Thyroid gland (tissue), 4 donors: ENCODE measurements at regions not wholly inside any gene's neighbourhood (a gene's known extent, or its start where the extent isn't known, plus 50 kb on each side); places are given as distances from the start of the nearest gene placed in this dataset.

Source experiments
- DNase-seq, 2 donors: peaks; one replicate each; pipeline ENCODE4 v3.0.0-alpha.2; 2019
- H3K27ac ChIP-seq, 3 donors: fragments of 200-600 bp; sonication (generic); 1 replicate in 2 of 3; 2 replicates in 1 of 3; pipeline ENCODE4 v1.5.1; 2016 to 2019; ENCODE audit warnings: mild to moderate bottlenecking in 1 of 3, moderate library complexity in 1 of 3
- H3K27me3 ChIP-seq: fragments of 200-600 bp; sonication (generic); one replicate; pipeline ENCODE4 v1.5.1; 2019
- H3K36me3 ChIP-seq, 2 donors: fragments of 200-600 bp; sonication (generic); one replicate each; pipeline ENCODE4 v1.5.1; 2016 to 2019
- H3K4me1 ChIP-seq, 2 donors: fragments of 200-600 bp; sonication (generic); one replicate each; pipeline ENCODE4 v1.5.1; 2017 to 2019
- H3K4me3 ChIP-seq, 3 donors: fragments of 200-600 bp; sonication (generic); replicated peaks in 1 of 3; 1 replicate in 2 of 3; 2 replicates in 1 of 3; pipeline ENCODE4 v1.5.1; 2016; ENCODE audit warnings: mild to moderate bottlenecking in 1 of 3
- H3K9me3 ChIP-seq: fragments of 200-600 bp; sonication (generic); one replicate; pipeline ENCODE4 v1.5.1; 2017
- CTCF ChIP-seq, 6 experiments: fragments of 200-600 bp in 3 of 6; fragments of 450-650 bp in 3 of 6; sonication (generic) in 3 of 6; IDR thresholded peaks; one replicate each; pipeline ENCODE4 v1.5.1; 2016 to 2019; ENCODE audit warnings: antibody characterized with exemption in 6 of 6, mild to moderate bottlenecking in 2 of 6, inconsistent platforms in 1 of 6, moderate library complexity in 1 of 6
- POLR2A ChIP-seq, 2 donors: fragments of 450-650 bp; IDR thresholded peaks; one replicate each; pipeline ENCODE4 v1.6.1; 2017; ENCODE audit warnings: antibody characterized with exemption in 2 of 2, mild to moderate bottlenecking in 2 of 2, moderate library complexity in 1 of 2
- WGBS, 2 donors: methylation state at CpG; one replicate each; pipeline ENCODE4 v1.1.5; 2017; 5-methylcytosine and 5-hydroxymethylcytosine counted together
- intact Hi-C: fragments of 100-400 bp; cut with DNase I; formaldehyde crosslinking; loops from one replicate; pipeline ENCODE4 v1.15.1; 2023

- Histone ChIP-seq H3K27ac (no peak overlapping the region), H3K4me3 (no peak overlapping the region), H3K9me3 (no peaks in the 10 kb centered on the region), H3K36me3 (no peaks in the 10 kb centered on the region), H3K4me1 (no peaks in the 10 kb centered on the region), H3K27me3 (no peaks in the 10 kb centered on the region)
- TF ChIP-seq POLR2A (IDR thresholded peaks at IDR 0.05): no peak
- no peak for TF ChIP-seq CTCF (IDR thresholded peaks at IDR 0.05)
- intact Hi-C loops: no loop called here
- DNase-seq: no peak
These were observed 336.1 kb downstream of the RBM43 start for GRCh38 chr2:150925611-150926010.

DNA sequence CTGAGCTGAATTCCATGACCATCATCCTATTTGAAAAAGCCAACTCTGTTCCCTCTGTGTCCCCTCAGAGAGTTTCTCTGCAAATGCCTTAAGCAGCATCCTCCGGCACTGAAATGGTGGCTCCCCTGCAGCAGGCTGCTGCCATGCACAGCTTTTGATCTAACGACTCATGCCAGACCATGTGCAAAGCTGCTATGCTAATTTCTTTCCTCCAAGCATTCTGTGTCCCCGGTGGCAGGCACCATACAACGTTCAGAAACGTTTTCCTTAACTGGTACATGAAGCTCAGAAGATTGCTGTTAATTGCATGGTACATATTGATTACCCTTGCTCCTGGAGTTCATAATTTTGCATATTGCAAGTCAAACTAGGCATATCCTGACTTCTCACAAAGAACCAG, 336.8 kb downstream of the RBM43 start:
- no peaks in the 10 kb centered on the region for H3K9me3 ChIP-seq
- TF ChIP-seq POLR2A (IDR thresholded peaks at IDR 0.05) (no peak), CTCF (IDR thresholded peaks at IDR 0.05) (no peak)
- no peaks in the 10 kb centered on the region for H3K27me3 ChIP-seq
- H3K27ac ChIP-seq: no peak overlapping the region
- intact Hi-C loops: no loop called here
- WGBS, 2 donors: 59 to 64% methylated on average over 5 of the region's 5 CpGs
- no peaks in the 10 kb centered on the region for H3K4me1 ChIP-seq
- H3K4me3 ChIP-seq: no peak overlapping the region
- DNase-seq: no peak
- H3K36me3 ChIP-seq: no peaks in the 10 kb centered on the region

GRCh38 chr2:150919901-150920300, 341.8 kb downstream of the RBM43 start:
- no peak for DNase-seq
- no peaks in the 10 kb centered on the region for H3K27me3 ChIP-seq
- TF ChIP-seq CTCF (IDR thresholded peaks at IDR 0.05) (no peak), POLR2A (IDR thresholded peaks at IDR 0.05) (no peak)
- 85 to 93% methylated on average over 5 of the region's 5 CpGs for whole genome bisulfite sequencing, 2 donors
- H3K36me3 ChIP-seq: no peaks in the 10 kb centered on the region
- H3K4me1 ChIP-seq: no peaks in the 10 kb centered on the region
- H3K9me3 ChIP-seq: no peaks in the 10 kb centered on the region
- intact Hi-C loops: no loop called here
- H3K4me3 ChIP-seq: no peak overlapping the region
- no peak overlapping the region for H3K27ac ChIP-seq

- 83 to 87% methylated on average over 7 of the region's 7 CpGs for WGBS, 2 donors
- no peaks in the 10 kb centered on the region for H3K9me3 ChIP-seq
- no peaks in the 10 kb centered on the region for H3K27me3 ChIP-seq
- H3K4me3 ChIP-seq: no peak overlapping the region
- no peak for DNase-seq
- H3K27ac ChIP-seq: no peak overlapping the region
- H3K36me3 ChIP-seq: no peaks in the 10 kb centered on the region
- intact Hi-C loops: no loop called here
- TF ChIP-seq POLR2A (IDR thresholded peaks at IDR 0.05) (no peak), CTCF (IDR thresholded peaks at IDR 0.05) (no peak)
- no peaks in the 10 kb centered on the region for H3K4me1 ChIP-seq
These were observed 343.5 kb downstream of the RBM43 start for GRCh38 chr2:150917961-150918713.

DNA sequence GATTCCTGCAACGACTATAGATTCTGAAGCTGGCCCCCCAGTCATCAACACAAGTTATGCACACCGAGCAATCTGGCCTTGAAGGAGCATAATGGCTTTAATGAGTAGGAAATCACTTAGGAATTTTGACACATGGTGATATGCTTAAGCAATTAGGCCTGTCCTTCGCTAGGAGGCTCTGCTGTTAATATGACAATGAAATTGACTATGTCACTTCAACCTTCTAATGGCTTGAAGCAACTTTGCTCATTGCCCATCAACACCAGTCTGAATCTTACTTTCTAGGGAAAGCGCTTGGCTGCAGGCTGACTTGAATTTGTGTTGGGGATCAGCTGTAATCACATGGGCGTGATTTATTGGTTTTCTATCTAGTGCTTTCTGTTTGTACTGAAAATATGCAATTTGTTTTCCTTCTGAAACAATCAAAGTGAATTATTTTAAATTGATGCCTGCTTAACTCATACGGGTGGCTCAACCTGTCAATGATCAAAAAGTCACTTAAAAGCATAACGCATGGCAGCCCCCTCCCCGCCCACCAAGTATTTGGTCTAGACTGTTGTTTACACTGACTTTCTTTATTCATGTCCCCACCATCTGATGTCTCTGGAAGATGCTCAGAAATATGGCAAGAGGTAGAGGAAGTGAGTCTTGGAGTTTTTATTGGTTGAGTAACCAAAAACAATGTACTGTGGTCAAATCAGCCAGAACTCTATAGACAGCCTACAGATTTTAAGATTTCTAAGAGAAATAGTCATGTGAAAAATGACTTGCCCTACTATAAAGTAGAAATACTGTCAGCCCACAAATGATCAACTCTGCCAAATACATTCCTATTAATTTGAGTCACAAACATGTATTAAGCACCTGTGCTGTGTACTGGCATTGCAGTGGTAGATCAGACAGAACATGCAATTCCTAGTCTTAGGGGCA, 344.9 kb downstream of the RBM43 start:
- no peak overlapping the region for H3K4me3 ChIP-seq
- TF ChIP-seq POLR2A (IDR thresholded peaks at IDR 0.05) (no peak), CTCF (IDR thresholded peaks at IDR 0.05) (no peak)
- DNase-seq: no peak
- no peaks in the 10 kb centered on the region for H3K9me3 ChIP-seq
- WGBS, 2 donors: 89% methylated on average over 8 of the region's 8 CpGs
- peaks cover 0 to 6% of the 10 kb centered on the region in 2 donors for H3K4me1 ChIP-seq
- H3K36me3 ChIP-seq: no peaks in the 10 kb centered on the region
- H3K27me3 ChIP-seq: no peaks in the 10 kb centered on the region
- no peak overlapping the region for H3K27ac ChIP-seq
- intact Hi-C loops: no loop called here
